IMR-90 (cell line): ENCODE measurements at regions not wholly inside any gene's neighbourhood (a gene's known extent, or its start where the extent isn't known, plus 50 kb on each side); places are given as distances from the start of the nearest gene placed in this dataset.

Experiments used
- ATAC-seq: fragments of 200-7000 bp; cut with Tn5 transposase; 2 replicates; pipeline ENCODE4 v1.9.1; 2020; ENCODE audit warnings: low read depth, mild to moderate bottlenecking, moderate library complexity
- BruUV-seq: library from RNA; stranded (reverse); fragments of 400-500 nt; replicated peaks from 2 replicates; lab custom pipeline; 2021; lab: Mats Ljungman, UMichigan
- CTCF ChIA-PET: fragments of 300-600 bp; formaldehyde crosslinking; extraction: SDS; loops from one replicate; lab custom pipeline; 2021; ENCODE audit warnings: antibody characterized with exemption; lab: Yijun Ruan, JAX
- POLR2A ChIA-PET: fragments of 300-600 bp; sonication (Branson Sonifier 250); formaldehyde crosslinking; loops from one replicate; lab custom pipeline; 2022; ENCODE audit warnings: antibody characterized with exemption; ENCODE audit not compliant: unreplicated experiment; lab: Charles Lee
- DNase-seq: peaks from one replicate; pipeline ENCODE4 v3.0.0; 2013
- H2AFZ ChIP-seq: replicated peaks from 2 replicates; pipeline ENCODE3; 2013; ENCODE audit warnings: low read length, mild to moderate bottlenecking; ENCODE audit not compliant: poor library complexity
- H2AK5ac ChIP-seq: 2 replicates; pipeline ENCODE4 v1.6.1; 2013; ENCODE audit warnings: low read depth, low read length, inconsistent platforms
- H2AK9ac ChIP-seq: replicated peaks from 2 replicates; pipeline ENCODE3; 2013; ENCODE audit warnings: mild to moderate bottlenecking, low read depth, low read length, moderate library complexity; ENCODE audit not compliant: poor library complexity
- H2BK120ac ChIP-seq: 2 replicates; pipeline ENCODE4 v1.6.1; 2013; ENCODE audit warnings: low read depth, low read length, inconsistent platforms
- H2BK15ac ChIP-seq: 3 replicates; pipeline ENCODE4 v1.6.1; 2013; ENCODE audit warnings: low read depth, low read length, inconsistent platforms
- H2BK20ac ChIP-seq: 2 replicates; pipeline ENCODE4 v1.6.1; 2013; ENCODE audit warnings: low read depth, mild to moderate bottlenecking, inconsistent platforms, low read length, moderate library complexity
- H2BK5ac ChIP-seq: 2 replicates; pipeline ENCODE4 v1.6.1; 2013; ENCODE audit warnings: mild to moderate bottlenecking, low read depth, low read length, inconsistent platforms; ENCODE audit not compliant: poor library complexity, severe bottlenecking
- H3K14ac ChIP-seq: replicated peaks from 2 replicates; pipeline ENCODE4 v1.6.1; 2013; ENCODE audit warnings: low read depth, low read length, inconsistent platforms
- H3K18ac ChIP-seq: 2 replicates; pipeline ENCODE4 v1.6.1; 2013; ENCODE audit warnings: low read depth, low read length, control low read depth
- H3K23ac ChIP-seq: 2 replicates; pipeline ENCODE4 v1.6.1; 2013; ENCODE audit warnings: low read depth, low read length, inconsistent platforms
- H3K27ac ChIP-seq: 2 replicates; pipeline ENCODE4 v1.5.1; 2013; ENCODE audit warnings: mild to moderate bottlenecking, control low read depth, low read length; ENCODE audit not compliant: insufficient read depth
- H3K27me3 ChIP-seq: 2 replicates; pipeline ENCODE4 v1.6.1; 2013; ENCODE audit warnings: low read length; ENCODE audit not compliant: control insufficient read depth, insufficient read depth
- H3K36me3 ChIP-seq: 2 replicates; pipeline ENCODE4 v1.6.1; 2013; ENCODE audit warnings: low read length, mixed read lengths; ENCODE audit not compliant: control insufficient read depth, insufficient read depth
- H3K4ac ChIP-seq: 2 replicates; pipeline ENCODE4 v1.6.1; 2013; ENCODE audit warnings: low read depth, low read length, inconsistent platforms
- H3K4me1 ChIP-seq: 2 replicates; pipeline ENCODE4 v1.6.1; 2013; ENCODE audit warnings: low read length, mixed read lengths; ENCODE audit not compliant: control insufficient read depth, insufficient read depth
- H3K4me2 ChIP-seq: 2 replicates; pipeline ENCODE4 v1.6.1; 2013; ENCODE audit warnings: low read depth, mild to moderate bottlenecking, control low read depth, low read length, moderate library complexity
- H3K4me3 ChIP-seq: 2 replicates; pipeline ENCODE4 v1.5.1; 2013; ENCODE audit warnings: low read depth, mild to moderate bottlenecking, control low read depth, low read length, moderate library complexity; ENCODE audit not compliant: insufficient read depth
- H3K56ac ChIP-seq: 2 replicates; pipeline ENCODE4 v1.6.1; 2013; ENCODE audit warnings: low read length, inconsistent platforms; ENCODE audit not compliant: insufficient read depth; ENCODE audit errors: extremely low read depth
- H3K79me1 ChIP-seq, 2 experiments: 2 replicates each; pipeline ENCODE4 v1.6.1; 2013; ENCODE audit warnings: low read length in 2 of 2, inconsistent platforms in 1 of 2, low read depth in 1 of 2
- H3K9ac ChIP-seq: 2 replicates; pipeline ENCODE4 v1.6.1; 2013; ENCODE audit warnings: low read depth, low read length, control low read depth
- H3K9me1 ChIP-seq: 2 replicates; pipeline ENCODE4 v1.6.1; 2013; ENCODE audit warnings: low read length, inconsistent platforms; ENCODE audit not compliant: insufficient read depth
- H3K9me3 ChIP-seq: 2 replicates; pipeline ENCODE4 v1.6.1; 2013; ENCODE audit warnings: low read length; ENCODE audit not compliant: control insufficient read depth, insufficient read depth
- H4K20me1 ChIP-seq: 2 replicates; pipeline ENCODE4 v1.6.1; 2013; ENCODE audit warnings: low read length, inconsistent platforms; ENCODE audit not compliant: insufficient read depth
- H4K5ac ChIP-seq: 2 replicates; pipeline ENCODE4 v1.6.1; 2013; ENCODE audit warnings: mild to moderate bottlenecking, low read depth, low read length, control low read depth
- H4K8ac ChIP-seq, 2 experiments: 2 replicates each; pipeline ENCODE4 v1.6.1; 2013; ENCODE audit warnings: low read depth in 2 of 2, low read length in 2 of 2, control low read depth in 1 of 2, inconsistent platforms in 1 of 2
- H4K91ac ChIP-seq: 2 replicates; pipeline ENCODE4 v1.6.1; 2013; ENCODE audit warnings: low read depth, low read length, inconsistent platforms; ENCODE audit not compliant: insufficient read depth
- BHLHE40 ChIP-seq: fragments of 150-350 bp; IDR thresholded peaks from 2 replicates; pipeline ENCODE4 v1.6.1; 2016; ENCODE audit warnings: mild to moderate bottlenecking, low read depth, low read length
- CEBPB ChIP-seq: IDR thresholded peaks from 2 replicates; pipeline ENCODE4 v1.6.1; 2012; ENCODE audit warnings: low read depth, low read length, improper control_type of control experiment
- MAFK ChIP-seq: IDR thresholded peaks from 2 replicates; pipeline ENCODE4 v1.6.1; 2012; ENCODE audit warnings: low read depth, low read length, improper control_type of control experiment
- MXI1 ChIP-seq: IDR thresholded peaks from 2 replicates; pipeline ENCODE4 v1.6.1; 2012; ENCODE audit warnings: low read depth, mild to moderate bottlenecking, low read length, moderate library complexity, borderline replicate concordance
- POLR2A ChIP-seq: IDR thresholded peaks from 2 replicates; pipeline ENCODE4 v1.6.1; 2012; ENCODE audit warnings: mild to moderate bottlenecking, low read depth, low read length
- RAD21 ChIP-seq: IDR thresholded peaks from 2 replicates; pipeline ENCODE4 v1.6.1; 2012; ENCODE audit warnings: low read length, improper control_type of control experiment
- RCOR1 ChIP-seq: IDR thresholded peaks from 2 replicates; pipeline ENCODE4 v1.6.1; 2012; ENCODE audit warnings: mild to moderate bottlenecking, low read length, improper control_type of control experiment; ENCODE audit not compliant: insufficient replicate concordance
- SMC3 ChIP-seq: fragments of 150-350 bp; IDR thresholded peaks from 2 replicates; pipeline ENCODE4 v1.6.1; 2016; ENCODE audit warnings: low read depth, mild to moderate bottlenecking, antibody characterized with exemption, low read length, moderate library complexity
- WGBS, 2 experiments: methylation state at CpG; one replicate each; pipeline versions ENCODE4 v1.1.5 to v1.1.7; 2013; ENCODE audit warnings: missing lambda C conversion rate in 2 of 2; ENCODE audit not compliant: insufficient read length in 1 of 2; ENCODE audit errors: extremely low coverage in 2 of 2; 5-methylcytosine and 5-hydroxymethylcytosine counted together
- dilution Hi-C: fragments of 300-500 bp; cut with HindIII; formaldehyde crosslinking; loops from one replicate; pipeline ENCODE4 v1.14.3; 2018; ENCODE audit warnings: low sequenced_read_pairs; ENCODE audit not compliant: unreplicated experiment
- in situ Hi-C: fragments of 300-500 bp; cut with MboI; formaldehyde crosslinking; loops from 3 replicates; pipeline ENCODE4 v1.14.3; 2019; ENCODE audit warnings: low sequenced_read_pairs, inconsistent platforms, mixed read lengths
- intact Hi-C: fragments of 100-400 bp; cut with micrococcal nuclease; formaldehyde crosslinking; loops from 2 replicates; pipeline ENCODE4 v1.10.0; 2022
- TF ChIP-seq, protein P1 (sequence below): fragments of 150-350 bp; IDR thresholded peaks from 2 replicates; pipeline ENCODE4 v1.6.1; 2016; ENCODE audit warnings: low read depth, mild to moderate bottlenecking, low read length, moderate library complexity, borderline replicate concordance
- TF ChIP-seq, protein P2 (sequence below): fragments of 150-350 bp; IDR thresholded peaks from 2 replicates; pipeline ENCODE4 v1.6.1; 2017; ENCODE audit warnings: mild to moderate bottlenecking, antibody characterized with exemption, low read length, low read depth

DNA sequence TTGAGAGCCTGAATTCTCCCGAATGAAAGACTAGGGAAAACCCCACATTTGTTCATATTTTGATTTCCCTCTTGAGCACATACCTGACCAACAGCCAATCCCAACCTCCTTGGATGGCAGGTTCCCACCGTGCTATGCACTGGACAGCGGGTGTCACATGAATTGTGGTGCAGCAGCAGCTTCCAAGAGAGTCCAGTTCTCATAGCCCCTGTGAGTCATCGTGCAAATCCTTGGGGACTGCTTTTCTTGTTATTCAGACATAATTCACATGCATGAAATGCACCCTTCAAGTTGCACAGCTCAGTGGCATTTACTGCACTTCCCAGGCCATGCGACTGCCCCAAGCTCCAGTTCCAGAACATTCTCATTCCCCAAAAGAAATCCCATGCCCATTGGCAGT lies 67.8 kb upstream of the PPP2R2D start:
- no TSS peak for BruUV-seq
- H2AFZ ChIP-seq: no peak overlapping the region
- ChIA-PET CTCF (no interaction called here), POLR2A (no interaction called here)
- H3K4me3 ChIP-seq: no peak overlapping the region
- H3K27ac ChIP-seq: no peak overlapping the region
- H4K8ac ChIP-seq: no peak overlapping the region
- no peak overlapping the region for H2AK5ac ChIP-seq
- no peaks in the 10 kb centered on the region for H4K20me1 ChIP-seq
- no peak overlapping the region for H2BK15ac ChIP-seq
- intact Hi-C loops (no loop called here), in situ Hi-C loops (no loop called here), dilution Hi-C loops (no loop called here)
- H3K4ac ChIP-seq: no peak overlapping the region
- no peaks in the 10 kb centered on the region for H3K4me1 ChIP-seq
- no peak overlapping the region for H3K4me2 ChIP-seq
- WGBS, 2 experiments: 61% methylated on average over 5 of the region's 5 CpGs; no CpG with 5 or more reads in 1 of the 2 experiments
- H3K9me3 ChIP-seq: peaks cover 43% of the 10 kb centered on the region
- no peak overlapping the region for H3K23ac ChIP-seq
- H2BK5ac ChIP-seq: no peak overlapping the region
- H3K27me3 ChIP-seq: no peaks in the 10 kb centered on the region
- no peak overlapping the region for H4K5ac ChIP-seq
- no peak for ATAC-seq
- no peak overlapping the region for H3K56ac ChIP-seq
- no peak overlapping the region for H2BK20ac ChIP-seq
- no peak for TF ChIP-seq BHLHE40
- no peak for TF ChIP-seq MAFK
- TF ChIP-seq CEBPB: no peak
- TF ChIP-seq, protein P1, sequence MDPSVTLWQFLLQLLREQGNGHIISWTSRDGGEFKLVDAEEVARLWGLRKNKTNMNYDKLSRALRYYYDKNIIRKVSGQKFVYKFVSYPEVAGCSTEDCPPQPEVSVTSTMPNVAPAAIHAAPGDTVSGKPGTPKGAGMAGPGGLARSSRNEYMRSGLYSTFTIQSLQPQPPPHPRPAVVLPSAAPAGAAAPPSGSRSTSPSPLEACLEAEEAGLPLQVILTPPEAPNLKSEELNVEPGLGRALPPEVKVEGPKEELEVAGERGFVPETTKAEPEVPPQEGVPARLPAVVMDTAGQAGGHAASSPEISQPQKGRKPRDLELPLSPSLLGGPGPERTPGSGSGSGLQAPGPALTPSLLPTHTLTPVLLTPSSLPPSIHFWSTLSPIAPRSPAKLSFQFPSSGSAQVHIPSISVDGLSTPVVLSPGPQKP: no peak
- no peak for TF ChIP-seq SMC3
- TF ChIP-seq, protein P2, sequence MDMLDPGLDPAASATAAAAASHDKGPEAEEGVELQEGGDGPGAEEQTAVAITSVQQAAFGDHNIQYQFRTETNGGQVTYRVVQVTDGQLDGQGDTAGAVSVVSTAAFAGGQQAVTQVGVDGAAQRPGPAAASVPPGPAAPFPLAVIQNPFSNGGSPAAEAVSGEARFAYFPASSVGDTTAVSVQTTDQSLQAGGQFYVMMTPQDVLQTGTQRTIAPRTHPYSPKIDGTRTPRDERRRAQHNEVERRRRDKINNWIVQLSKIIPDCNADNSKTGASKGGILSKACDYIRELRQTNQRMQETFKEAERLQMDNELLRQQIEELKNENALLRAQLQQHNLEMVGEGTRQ: no peak
- TF ChIP-seq RCOR1: no peak
- no peak for TF ChIP-seq RAD21
- TF ChIP-seq POLR2A: no peak
- TF ChIP-seq MXI1: no peak
- no peak overlapping the region for H3K18ac ChIP-seq
- no peaks in the 10 kb centered on the region for H3K9me1 ChIP-seq
- no peak for DNase-seq
- no peak overlapping the region for H2BK120ac ChIP-seq
- no peaks in the 10 kb centered on the region for H3K36me3 ChIP-seq
- H3K14ac ChIP-seq: no peak overlapping the region
- H3K79me1 ChIP-seq: no peaks in the 10 kb centered on the region
- H2AK9ac ChIP-seq: no peak overlapping the region
- no peak overlapping the region for H4K91ac ChIP-seq
- no peak overlapping the region for H3K9ac ChIP-seq
